ENCODE measurements at regions not wholly inside any gene's neighbourhood (a gene's known extent, or its start where the extent isn't known, plus 50 kb on each side); places are given as distances from the start of the nearest gene placed in this dataset.

- H3K27ac ChIP-seq, result no peak overlapping the region
- DNase-seq (no peak), ATAC-seq (no peak)
- in situ Hi-C loops (cut with MboI; ENCODE audit: low sequenced_read_pairs in 4 of 4), result no loop called here
- intact Hi-C loops (cut with DNase I; ENCODE audit: low total_unique reads), result no loop called here
- H3K27me3 ChIP-seq, result peaks cover 0 to 9% (median 0%) of the 10 kb centered on the region in 3 donors
- H3K9me3 ChIP-seq, result no peaks in the 10 kb centered on the region
- H3K4me1 ChIP-seq, result no peaks in the 10 kb centered on the region
- H3K4me3 ChIP-seq, result no peak overlapping the region
- H3K36me3 ChIP-seq, result no peaks in the 10 kb centered on the region
- no peak for TF ChIP-seq CTCF (IDR thresholded peaks at IDR 0.05 in 4 of 5, conservative IDR thresholded peaks at IDR 0.05 in 1 of 5)
- no peak for TF ChIP-seq POLR2A (IDR thresholded peaks at IDR 0.05)
Measured at GRCh38 chr14:88998027-88998426, 173.6 kb downstream of the TTC8 start.

GRCh38 chr14:88999137-88999536 is 174.7 kb downstream of the TTC8 start:
- ATAC-seq (no peak), DNase-seq (no peak)
- intact Hi-C loops (cut with DNase I; ENCODE audit: low total_unique reads), result no loop called here
- in situ Hi-C loops (cut with MboI; ENCODE audit: low sequenced_read_pairs in 4 of 4), result no loop called here
- H3K9me3 ChIP-seq, result no peaks in the 10 kb centered on the region
- TF ChIP-seq CTCF (IDR thresholded peaks at IDR 0.05 in 4 of 5, conservative IDR thresholded peaks at IDR 0.05 in 1 of 5) (no peak), POLR2A (IDR thresholded peaks at IDR 0.05) (no peak)
- H3K4me3 ChIP-seq, result no peak overlapping the region
- H3K36me3 ChIP-seq, result no peaks in the 10 kb centered on the region
- H3K27ac ChIP-seq, result no peak overlapping the region
- H3K4me1 ChIP-seq, result no peaks in the 10 kb centered on the region
- peaks cover 0 to 9% (median 0%) of the 10 kb centered on the region in 3 donors for H3K27me3 ChIP-seq

GRCh38 chr14:89000007-89000942 is 175.8 kb downstream of the TTC8 start:
- intact Hi-C loops (cut with DNase I; ENCODE audit: low total_unique reads), result no loop called here
- no peak for ATAC-seq
- H3K36me3 ChIP-seq, result no peaks in the 10 kb centered on the region
- no peak overlapping the region for H3K4me3 ChIP-seq
- in situ Hi-C loops (cut with MboI; ENCODE audit: low sequenced_read_pairs in 4 of 4), result loop anchor here in 1 of 4 donors (25.0 kb wide), 1 partner anchor 1212 kb away; no protein-coding TSS in a partner anchor
- H3K9me3 ChIP-seq, result no peaks in the 10 kb centered on the region
- TF ChIP-seq CTCF (IDR thresholded peaks at IDR 0.05 in 4 of 5, conservative IDR thresholded peaks at IDR 0.05 in 1 of 5) (no peak), POLR2A (IDR thresholded peaks at IDR 0.05) (no peak)
- H3K27ac ChIP-seq, result no peak overlapping the region
- no peaks in the 10 kb centered on the region for H3K4me1 ChIP-seq
- DNase-seq, result no peak
- peaks cover 0 to 9% (median 0%) of the 10 kb centered on the region in 3 donors for H3K27me3 ChIP-seq

- H3K36me3 ChIP-seq, result no peaks in the 10 kb centered on the region
- TF ChIP-seq POLR2A (IDR thresholded peaks at IDR 0.05) (no peak), CTCF (IDR thresholded peaks at IDR 0.05 in 4 of 5, conservative IDR thresholded peaks at IDR 0.05 in 1 of 5) (no peak)
- intact Hi-C loops (cut with DNase I; ENCODE audit: low total_unique reads) (no loop called here), in situ Hi-C loops (cut with MboI; ENCODE audit: low sequenced_read_pairs in 4 of 4) (loop anchor here in 1 of 4 donors (25.0 kb wide), 1 partner anchor 1208 kb away; no protein-coding TSS in a partner anchor)
- no peak overlapping the region for H3K27ac ChIP-seq
- peaks cover 0 to 2% (median 0%) of the 10 kb centered on the region in 3 donors for H3K27me3 ChIP-seq
- no peaks in the 10 kb centered on the region for H3K9me3 ChIP-seq
- ATAC-seq (no peak), DNase-seq (no peak)
- no peaks in the 10 kb centered on the region for H3K4me1 ChIP-seq
- no peak overlapping the region for H3K4me3 ChIP-seq
Measured at GRCh38 chr14:89004166-89004565, 179.7 kb downstream of the TTC8 start.

All from gastrocnemius medialis (tissue), 4 donors.